Transverse colon (tissue), 4 donors: ENCODE measurements at regions not wholly inside any gene's neighbourhood (a gene's known extent, or its start where the extent isn't known, plus 50 kb on each side); places are given as distances from the start of the nearest gene placed in this dataset.

ENCODE experiments used
- DNase-seq: peaks from one replicate; pipeline ENCODE4 v3.0.0-alpha.2; 2019
- H3K27ac ChIP-seq, 4 donors: fragments of 200-600 bp; sonication (generic); 2 replicates each; pipeline ENCODE4 v1.5.1; 2016 to 2018; ENCODE audit warnings: inconsistent platforms in 4 of 4
- H3K27me3 ChIP-seq: fragments of 200-600 bp; sonication (generic); 2 replicates; pipeline ENCODE4 v1.5.1; 2017; ENCODE audit warnings: inconsistent platforms
- H3K36me3 ChIP-seq, 4 donors: fragments of 200-600 bp; sonication (generic); 2 replicates each; pipeline ENCODE4 v1.5.1; 2017 to 2019; ENCODE audit warnings: inconsistent platforms in 4 of 4
- H3K4me1 ChIP-seq, 4 donors: fragments of 200-600 bp; sonication (generic); 2 replicates each; pipeline ENCODE4 v1.5.1; 2017 to 2020; ENCODE audit warnings: inconsistent platforms in 4 of 4
- H3K4me3 ChIP-seq, 4 donors: fragments of 200-600 bp; sonication (generic); 1 replicate in 1 of 4; 2 replicates in 3 of 4; pipeline versions ENCODE4 v1.5.1 to v1.6.1; 2017 to 2019; ENCODE audit warnings: inconsistent platforms in 4 of 4
- H3K9me3 ChIP-seq, 2 donors: fragments of 200-600 bp; sonication (generic); 2 replicates each; pipeline ENCODE4 v1.5.1; 2017 to 2019; ENCODE audit warnings: inconsistent platforms in 2 of 2
- CTCF ChIP-seq, 5 experiments: fragments of 200-600 bp in 3 of 5; fragments of 450-650 bp in 2 of 5; sonication (generic) in 3 of 5; IDR thresholded peaks; 1 replicate in 2 of 5; 2 replicates in 3 of 5; pipeline ENCODE4 v1.5.1; 2016 to 2017; ENCODE audit warnings: antibody characterized with exemption in 5 of 5, inconsistent platforms in 3 of 5, mild to moderate bottlenecking in 2 of 5, moderate library complexity in 1 of 5
- EP300 ChIP-seq: sonication (generic); formaldehyde crosslinking; IDR thresholded peaks from one replicate; pipeline ENCODE4 v1.6.1; 2017; ENCODE audit warnings: antibody characterized with exemption, low read depth
- POLR2A ChIP-seq: fragments of 450-650 bp; IDR thresholded peaks from one replicate; pipeline ENCODE4 v1.6.1; 2016; ENCODE audit warnings: antibody characterized with exemption, mild to moderate bottlenecking, moderate library complexity
- POLR2AphosphoS5 ChIP-seq, 3 donors: sonication (generic); formaldehyde crosslinking; IDR thresholded peaks; one replicate each; pipeline ENCODE4 v1.6.1; 2016; ENCODE audit warnings: antibody characterized with exemption in 3 of 3
- WGBS, 2 donors: methylation state at CpG; one replicate each; pipeline ENCODE4 v1.1.5; 2018; ENCODE audit warnings: low coverage in 1 of 2; 5-methylcytosine and 5-hydroxymethylcytosine counted together
- in situ Hi-C, 4 donors: fragments of 200-750 bp; cut with MboI; loops; one replicate each; pipeline versions ENCODE4 v1.15.0 to v1.15.1; 2017; ENCODE audit warnings: low sequenced_read_pairs in 3 of 4, low pct_ligation_motif_present in 1 of 4, low pct_unique_long_range_greater_than_20kb in 1 of 4
- intact Hi-C: fragments of 100-400 bp; cut with DNase I; formaldehyde crosslinking; loops from one replicate; pipeline ENCODE4 v1.15.1; 2023; ENCODE audit warnings: low total_unique reads

GRCh38 chr13:105341256-105341655, 1194.2 kb downstream of the EFNB2 start:
- no peak overlapping the region for H3K27ac ChIP-seq
- no peak overlapping the region for H3K4me3 ChIP-seq
- H3K4me1 ChIP-seq: no peaks in the 10 kb centered on the region
- H3K27me3 ChIP-seq: no peaks in the 10 kb centered on the region
- H3K36me3 ChIP-seq: no peaks in the 10 kb centered on the region
- in situ Hi-C loops (no loop called here), intact Hi-C loops (no loop called here)
- 93 to 100% methylated on average over 2 to 3 of the region's 3 CpGs for WGBS, 2 donors
- H3K9me3 ChIP-seq: no peaks in the 10 kb centered on the region
- no peak for TF ChIP-seq POLR2A
- TF ChIP-seq POLR2AphosphoS5 (IDR thresholded peaks at IDR 0.05): no peak
- TF ChIP-seq CTCF (IDR thresholded peaks at IDR 0.05): no peak
- no peak for TF ChIP-seq EP300
- DNase-seq: no peak

- intact Hi-C loops: no loop called here
- H3K27me3 ChIP-seq: no peaks in the 10 kb centered on the region
- no peaks in the 10 kb centered on the region for H3K4me1 ChIP-seq
- no peak overlapping the region for H3K4me3 ChIP-seq
- WGBS, 2 donors: 80% methylated on average over 3 of the region's 3 CpGs; no CpG with 5 or more reads in 1 of the 2 donors
- in situ Hi-C loops: no loop called here
- H3K36me3 ChIP-seq: no peaks in the 10 kb centered on the region
- DNase-seq: no peak
- no peaks in the 10 kb centered on the region for H3K9me3 ChIP-seq
- H3K27ac ChIP-seq: no peak overlapping the region
- no peak for TF ChIP-seq POLR2AphosphoS5 (IDR thresholded peaks at IDR 0.05)
- no peak for TF ChIP-seq POLR2A
- no peak for TF ChIP-seq CTCF (IDR thresholded peaks at IDR 0.05)
- TF ChIP-seq EP300: no peak
Observed at GRCh38 chr13:105340061-105340606, 1195.3 kb downstream of the EFNB2 start.

- Histone ChIP-seq H3K27ac (no peak overlapping the region), H3K27me3 (no peaks in the 10 kb centered on the region), H3K4me3 (no peak overlapping the region), H3K4me1 (no peaks in the 10 kb centered on the region), H3K9me3 (no peaks in the 10 kb centered on the region), H3K36me3 (no peaks in the 10 kb centered on the region)
- in situ Hi-C loops: no loop called here
- DNase-seq: no peak
- TF ChIP-seq POLR2AphosphoS5 (IDR thresholded peaks at IDR 0.05) (no peak), POLR2A (no peak), CTCF (IDR thresholded peaks at IDR 0.05) (no peak), EP300 (no peak)
- intact Hi-C loops: no loop called here
- 70 to 71% methylated on average over 2 of the region's 2 CpGs for WGBS, 2 donors
Observed at GRCh38 chr13:105338773-105339172, 1196.7 kb downstream of the EFNB2 start.

- 64 to 76% methylated on average over 5 to 6 of the region's 6 CpGs for WGBS, 2 donors
- no peak overlapping the region for H3K27ac ChIP-seq
- no peaks in the 10 kb centered on the region for H3K27me3 ChIP-seq
- no peaks in the 10 kb centered on the region for H3K36me3 ChIP-seq
- no peak for TF ChIP-seq POLR2AphosphoS5 (IDR thresholded peaks at IDR 0.05)
- no peak for TF ChIP-seq CTCF (IDR thresholded peaks at IDR 0.05)
- no peak for TF ChIP-seq POLR2A
- TF ChIP-seq EP300: no peak
- intact Hi-C loops (no loop called here), in situ Hi-C loops (no loop called here)
- H3K9me3 ChIP-seq: no peaks in the 10 kb centered on the region
- no peak for DNase-seq
- H3K4me1 ChIP-seq: no peaks in the 10 kb centered on the region
- H3K4me3 ChIP-seq: no peak overlapping the region
Observed at GRCh38 chr13:105338006-105338405, 1197.5 kb downstream of the EFNB2 start.
